GM12874 (cell line): ENCODE measurements at regions not wholly inside any gene's neighbourhood (a gene's known extent, or its start where the extent isn't known, plus 50 kb on each side); places are given as distances from the start of the nearest gene placed in this dataset.

Experiments
- TF ChIP-seq, protein P1 (sequence below): IDR thresholded peaks from 2 replicates; pipeline ENCODE4 v1.5.1; 2011; ENCODE audit warnings: low read depth, mild to moderate bottlenecking, control low read depth, low read length, moderate library complexity; ENCODE audit not compliant: insufficient read depth

DNA sequence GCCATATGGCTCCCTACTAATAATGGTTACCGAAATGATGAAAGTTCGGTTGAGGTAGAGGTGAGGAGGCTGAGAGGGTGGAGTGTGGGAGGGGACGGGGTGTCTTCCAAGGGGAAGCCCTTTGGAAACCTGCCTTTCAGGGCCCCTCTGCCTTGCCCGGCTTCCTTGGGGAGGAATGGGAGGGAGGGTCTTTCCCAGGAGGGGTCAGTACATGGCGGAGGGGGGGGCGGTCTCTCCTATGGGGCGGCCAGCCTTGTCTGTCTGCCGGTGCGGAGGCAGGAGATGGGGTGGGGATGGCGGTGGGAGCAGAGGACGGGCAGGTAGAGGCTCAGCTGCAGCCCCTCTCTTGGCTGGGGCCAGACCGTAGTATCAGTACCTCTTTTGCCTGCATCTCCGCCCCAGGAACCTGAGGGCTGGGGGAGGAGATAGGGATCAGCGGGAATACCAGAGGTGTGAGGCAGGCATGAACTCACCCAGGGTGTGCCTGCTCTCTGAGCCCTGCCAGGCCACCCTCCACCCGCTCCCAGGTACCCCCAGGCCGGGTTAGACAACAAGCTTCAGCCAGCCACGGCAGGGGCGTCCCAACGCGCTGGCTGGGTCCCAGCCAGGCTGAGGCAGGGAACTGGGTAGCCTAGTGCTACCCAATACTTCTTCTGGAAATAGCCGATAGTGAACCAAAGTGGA is 79.4 kb upstream of the POU3F1 start:
- TF ChIP-seq, protein P1, sequence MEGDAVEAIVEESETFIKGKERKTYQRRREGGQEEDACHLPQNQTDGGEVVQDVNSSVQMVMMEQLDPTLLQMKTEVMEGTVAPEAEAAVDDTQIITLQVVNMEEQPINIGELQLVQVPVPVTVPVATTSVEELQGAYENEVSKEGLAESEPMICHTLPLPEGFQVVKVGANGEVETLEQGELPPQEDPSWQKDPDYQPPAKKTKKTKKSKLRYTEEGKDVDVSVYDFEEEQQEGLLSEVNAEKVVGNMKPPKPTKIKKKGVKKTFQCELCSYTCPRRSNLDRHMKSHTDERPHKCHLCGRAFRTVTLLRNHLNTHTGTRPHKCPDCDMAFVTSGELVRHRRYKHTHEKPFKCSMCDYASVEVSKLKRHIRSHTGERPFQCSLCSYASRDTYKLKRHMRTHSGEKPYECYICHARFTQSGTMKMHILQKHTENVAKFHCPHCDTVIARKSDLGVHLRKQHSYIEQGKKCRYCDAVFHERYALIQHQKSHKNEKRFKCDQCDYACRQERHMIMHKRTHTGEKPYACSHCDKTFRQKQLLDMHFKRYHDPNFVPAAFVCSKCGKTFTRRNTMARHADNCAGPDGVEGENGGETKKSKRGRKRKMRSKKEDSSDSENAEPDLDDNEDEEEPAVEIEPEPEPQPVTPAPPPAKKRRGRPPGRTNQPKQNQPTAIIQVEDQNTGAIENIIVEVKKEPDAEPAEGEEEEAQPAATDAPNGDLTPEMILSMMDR = no peak

DNA sequence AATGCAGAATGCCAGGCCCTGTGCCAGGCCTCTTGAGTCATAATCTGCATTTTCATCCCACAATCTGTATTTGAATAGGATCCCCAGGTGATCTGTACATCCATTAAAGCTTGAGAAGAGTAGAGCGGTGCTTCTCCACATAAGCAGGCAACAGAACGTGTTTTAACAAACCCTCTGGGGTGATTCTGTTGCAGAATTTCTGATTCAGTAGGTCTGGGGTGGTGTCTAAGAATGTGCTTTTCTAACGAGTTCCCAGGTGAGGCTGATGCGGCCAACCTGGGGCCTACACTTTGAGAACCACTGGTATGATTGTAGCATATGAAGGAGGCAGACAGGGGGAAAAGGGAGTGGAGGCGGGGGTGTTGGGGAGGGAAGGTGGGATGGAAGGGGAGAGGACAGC is 78.4 kb upstream of the POU3F1 start:
- TF ChIP-seq, protein P1 = no peak

DNA sequence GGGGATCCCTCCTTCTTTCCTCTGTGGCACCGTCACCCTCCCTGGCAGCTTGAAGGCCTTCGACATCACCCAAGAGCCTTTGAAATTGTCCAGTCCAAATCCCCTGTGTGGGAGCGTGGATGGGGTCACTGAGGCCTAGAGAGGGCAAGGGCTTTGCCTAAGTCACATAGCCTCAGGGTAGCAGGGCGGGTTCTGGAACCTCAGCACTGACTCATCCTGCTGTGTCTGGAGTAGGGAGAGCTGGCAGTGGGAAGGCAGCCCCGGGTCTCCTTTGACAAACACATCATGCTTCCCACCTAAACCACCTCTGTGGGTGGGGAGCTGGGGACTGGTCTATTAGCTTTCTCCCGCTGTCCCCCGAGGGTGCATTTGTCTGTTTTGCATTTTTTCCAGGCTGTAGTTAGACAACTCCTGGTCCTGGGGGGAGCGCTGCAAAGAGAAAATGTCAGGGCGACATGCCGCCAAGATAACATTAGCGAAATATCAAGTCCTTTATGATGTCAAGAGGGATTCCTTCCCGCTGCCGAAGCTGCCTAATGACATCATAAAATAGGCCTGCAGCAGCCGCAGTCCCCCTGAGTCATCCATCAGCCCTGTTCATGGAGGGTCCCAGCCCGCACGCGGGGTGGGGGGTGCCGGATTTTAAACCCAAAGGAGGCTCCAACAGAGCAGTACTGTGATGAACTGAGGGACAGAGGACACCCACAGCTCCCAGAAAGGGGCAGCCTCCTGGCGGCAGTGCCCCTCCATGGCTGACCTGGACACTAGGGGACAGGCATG is 77.0 kb upstream of the POU3F1 start:
- TF ChIP-seq, protein P1 = no peak

DNA sequence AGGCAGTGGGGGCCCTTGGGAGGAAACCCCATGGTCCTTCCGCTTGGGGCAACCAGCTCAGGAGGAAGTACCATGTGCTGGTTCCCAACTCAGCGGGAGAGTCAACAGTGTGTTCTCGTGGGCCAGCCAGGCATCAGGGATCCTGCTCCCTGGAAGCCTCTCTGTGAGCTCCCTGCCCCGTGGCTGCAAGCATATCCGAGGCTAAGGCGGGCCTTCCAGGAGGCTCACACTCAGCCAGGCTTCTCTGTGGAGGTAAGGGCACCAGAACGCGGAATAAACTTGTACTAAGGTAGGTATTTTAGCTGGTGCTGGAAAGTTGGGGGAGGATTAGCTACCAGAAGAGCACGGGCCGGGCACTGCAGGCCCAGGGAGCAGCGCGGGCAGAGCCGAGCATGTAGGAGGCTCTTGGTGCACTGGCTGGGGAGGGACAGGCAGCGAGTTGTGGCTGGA is 74.7 kb upstream of the POU3F1 start:
- TF ChIP-seq, protein P1 = no peak

DNA sequence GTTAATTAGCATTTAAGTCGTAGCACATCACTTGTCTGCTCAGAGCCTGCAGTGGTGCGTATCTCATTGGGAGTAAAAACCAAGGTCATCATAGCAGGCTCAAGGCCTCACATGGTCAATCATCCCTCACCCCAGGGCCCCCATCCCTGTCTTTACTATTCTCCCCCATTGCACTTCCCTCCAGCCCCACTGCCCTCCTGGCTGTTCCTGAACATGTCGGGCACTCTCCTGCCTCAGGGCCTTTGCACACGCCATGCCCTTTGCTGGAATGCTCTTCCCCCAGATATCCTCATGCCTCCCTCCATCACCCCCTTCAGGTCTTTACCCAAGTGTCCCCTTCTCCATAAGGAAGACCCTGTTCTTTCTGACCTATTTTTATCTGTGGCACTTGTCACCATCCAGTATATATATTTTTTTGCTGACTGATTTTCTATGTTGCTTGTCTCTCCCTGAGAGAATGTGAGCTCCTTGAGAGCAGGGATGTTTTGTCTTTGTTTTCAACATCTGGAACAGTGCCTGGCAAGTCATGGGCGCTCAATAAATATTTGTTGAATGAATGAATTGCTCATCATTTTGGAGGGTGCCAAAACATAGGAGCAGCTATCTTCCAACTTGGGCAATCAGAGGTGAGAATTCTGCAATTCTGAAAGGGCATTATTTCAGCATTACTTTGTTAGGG is 74.1 kb upstream of the POU3F1 start:
- TF ChIP-seq, protein P1 = no peak

DNA sequence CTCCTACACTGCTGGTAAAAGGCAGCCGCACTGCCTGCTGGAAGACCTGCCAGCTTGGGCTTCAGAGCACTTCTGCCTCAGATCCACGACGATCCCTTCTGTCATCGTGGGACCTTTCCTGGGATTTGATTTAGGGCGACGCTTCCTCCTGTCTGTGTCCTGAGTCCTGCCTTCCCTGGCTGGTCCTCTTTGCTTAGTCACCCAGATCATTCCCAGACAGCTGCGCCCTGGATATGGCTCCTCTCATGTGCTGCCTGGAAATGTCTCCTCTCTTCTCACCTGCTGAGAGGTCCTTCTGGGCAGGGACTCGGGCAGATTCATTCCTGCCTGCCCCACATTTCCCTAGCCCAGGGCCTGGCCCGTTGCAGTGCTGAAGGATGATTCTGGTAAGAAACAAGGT is 72.4 kb upstream of the POU3F1 start:
- TF ChIP-seq, protein P1 = no peak

DNA sequence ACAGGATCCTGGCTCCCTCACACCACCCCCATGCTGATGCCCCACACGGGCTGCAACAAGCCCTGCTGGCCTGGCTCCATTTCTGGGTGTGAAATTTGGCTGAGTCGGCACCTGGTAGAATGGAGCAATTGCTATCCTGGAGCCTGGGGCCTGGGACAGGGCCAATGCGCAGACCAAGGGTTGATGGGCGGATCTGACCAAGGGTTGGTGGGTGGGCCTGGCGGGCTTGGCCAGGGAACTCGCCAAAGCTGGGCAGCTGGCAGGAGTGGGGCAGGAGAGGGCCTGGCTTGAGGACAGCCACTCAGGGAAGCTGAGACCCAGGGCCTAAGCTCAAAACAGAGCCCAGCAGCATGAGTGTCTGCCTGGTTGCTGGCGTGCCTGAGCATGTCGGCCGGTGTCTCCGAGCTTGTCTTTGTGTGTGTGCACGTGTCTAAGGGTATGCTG is 70.9 kb upstream of the POU3F1 start:
- TF ChIP-seq, protein P1 = no peak
